Loucy (cell line): ENCODE measurements at regions not wholly inside any gene's neighbourhood (a gene's known extent, or its start where the extent isn't known, plus 50 kb on each side); places are given as distances from the start of the nearest gene placed in this dataset.
"Not testable (repeated sequence)": the region's sequence is repeated elsewhere in the genome, so short reads cannot be mapped to it uniquely, and the experiment has no call there.

ENCODE experiments used
- EZH2phosphoT487 ChIP-seq: fragments of 200-600 bp; IDR thresholded peaks from 2 replicates; pipeline ENCODE4 v1.6.1; 2018; ENCODE audit warnings: antibody characterized with exemption, mild to moderate bottlenecking, moderate library complexity, borderline replicate concordance
- TF ChIP-seq, protein P1 (sequence below): fragments of 200-600 bp; sonication (generic); conservative IDR thresholded peaks from 2 replicates; pipeline ENCODE4 v1.5.1; 2014; ENCODE audit warnings: mild to moderate bottlenecking, antibody characterized with exemption, low read length

DNA sequence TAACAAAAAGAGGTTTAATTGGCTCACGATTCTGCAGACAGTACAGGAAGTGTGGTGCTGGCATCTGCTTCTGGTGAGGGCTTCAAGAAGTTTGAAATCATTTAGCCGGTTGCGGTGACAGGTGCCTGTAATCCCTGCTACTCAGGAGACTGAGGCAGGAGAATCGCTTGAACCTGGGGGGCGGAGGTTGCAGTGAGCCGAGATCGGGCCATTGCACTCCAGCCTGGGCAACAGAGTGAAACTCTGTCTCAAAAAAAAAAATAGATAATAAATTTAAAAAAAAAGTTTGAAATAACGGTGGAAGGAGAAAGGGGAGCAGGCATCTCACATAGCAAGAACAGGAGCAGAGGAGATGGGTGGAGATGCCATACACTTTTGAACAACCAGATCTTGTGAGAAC is 71.9 kb upstream of the TPTE start:
- TF ChIP-seq, protein P1, sequence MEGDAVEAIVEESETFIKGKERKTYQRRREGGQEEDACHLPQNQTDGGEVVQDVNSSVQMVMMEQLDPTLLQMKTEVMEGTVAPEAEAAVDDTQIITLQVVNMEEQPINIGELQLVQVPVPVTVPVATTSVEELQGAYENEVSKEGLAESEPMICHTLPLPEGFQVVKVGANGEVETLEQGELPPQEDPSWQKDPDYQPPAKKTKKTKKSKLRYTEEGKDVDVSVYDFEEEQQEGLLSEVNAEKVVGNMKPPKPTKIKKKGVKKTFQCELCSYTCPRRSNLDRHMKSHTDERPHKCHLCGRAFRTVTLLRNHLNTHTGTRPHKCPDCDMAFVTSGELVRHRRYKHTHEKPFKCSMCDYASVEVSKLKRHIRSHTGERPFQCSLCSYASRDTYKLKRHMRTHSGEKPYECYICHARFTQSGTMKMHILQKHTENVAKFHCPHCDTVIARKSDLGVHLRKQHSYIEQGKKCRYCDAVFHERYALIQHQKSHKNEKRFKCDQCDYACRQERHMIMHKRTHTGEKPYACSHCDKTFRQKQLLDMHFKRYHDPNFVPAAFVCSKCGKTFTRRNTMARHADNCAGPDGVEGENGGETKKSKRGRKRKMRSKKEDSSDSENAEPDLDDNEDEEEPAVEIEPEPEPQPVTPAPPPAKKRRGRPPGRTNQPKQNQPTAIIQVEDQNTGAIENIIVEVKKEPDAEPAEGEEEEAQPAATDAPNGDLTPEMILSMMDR, result not testable (repeated sequence)
- TF ChIP-seq EZH2phosphoT487, result not testable (repeated sequence)
